GM18505 (cell line): ENCODE measurements at regions not wholly inside any gene's neighbourhood (a gene's known extent, or its start where the extent isn't known, plus 50 kb on each side); places are given as distances from the start of the nearest gene placed in this dataset.

Experiments used
- ATAC-seq: cut with Tn5 transposase; IDR thresholded peaks from one replicate; pipeline ENCODE4 v1.9.1; 2021; ENCODE audit not compliant: unreplicated experiment
- POLR2A ChIP-seq: IDR thresholded peaks from 4 replicates; pipeline ENCODE4 v1.6.1; 2011; ENCODE audit warnings: borderline replicate concordance; ENCODE audit not compliant: insufficient read depth, insufficient read length; ENCODE audit errors: extremely low read depth

DNA sequence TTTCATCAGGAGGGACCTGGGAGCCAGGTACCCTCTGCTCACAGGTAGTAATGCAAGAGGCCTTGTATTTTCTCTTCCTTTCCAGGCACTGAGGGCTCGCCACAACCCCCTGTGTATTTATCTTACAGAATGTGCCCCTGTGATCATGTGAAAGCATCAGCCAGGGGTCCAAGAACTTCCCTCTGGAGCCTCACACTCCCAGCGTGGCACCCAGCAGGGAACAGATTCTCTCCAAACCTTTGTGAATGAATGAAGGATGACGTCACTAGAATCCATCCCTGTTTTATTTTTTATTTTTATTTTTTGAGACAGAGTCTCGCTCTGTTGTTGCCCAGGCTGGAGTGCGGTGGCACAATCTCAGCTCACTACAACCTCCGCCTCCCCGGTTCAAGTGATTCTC, 107.3 kb upstream of the IER5L start:
- ATAC-seq: no peak
- no peak for TF ChIP-seq POLR2A

DNA sequence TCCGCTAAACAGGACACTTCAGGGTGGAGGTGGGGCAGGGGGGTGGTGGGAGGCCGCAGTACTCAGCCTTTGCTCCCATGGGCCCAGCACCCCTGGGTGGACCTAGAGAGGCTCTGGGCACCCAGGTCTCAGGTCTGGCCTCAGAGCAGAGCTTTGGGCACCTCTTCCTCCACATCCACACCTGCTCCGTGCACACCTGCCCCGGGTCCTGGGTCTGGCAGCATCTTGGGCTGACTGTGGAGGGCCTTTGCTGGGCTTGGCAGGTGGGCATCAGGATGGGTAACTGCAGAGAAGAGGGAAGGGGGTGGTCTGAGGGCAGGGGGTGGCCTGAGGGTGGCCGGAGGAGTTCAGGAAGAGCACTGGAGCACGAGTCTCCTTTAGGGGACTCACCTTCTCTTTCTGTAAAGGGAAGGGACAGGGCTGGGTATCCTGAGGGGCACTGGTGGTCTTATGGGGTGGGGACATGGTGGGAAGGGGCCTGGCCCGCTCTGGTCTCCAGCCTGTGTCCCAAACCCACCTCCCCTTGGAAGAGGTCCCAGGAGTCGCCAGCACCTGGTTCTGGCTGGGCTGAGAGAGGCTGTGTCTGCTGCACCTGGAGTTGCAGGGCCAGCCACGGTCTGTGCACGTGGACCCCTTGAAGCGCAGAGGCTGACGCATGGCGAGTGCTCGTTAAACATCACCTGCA, 106.7 kb upstream of the IER5L start:
- no peak for TF ChIP-seq POLR2A
- no peak for ATAC-seq

DNA sequence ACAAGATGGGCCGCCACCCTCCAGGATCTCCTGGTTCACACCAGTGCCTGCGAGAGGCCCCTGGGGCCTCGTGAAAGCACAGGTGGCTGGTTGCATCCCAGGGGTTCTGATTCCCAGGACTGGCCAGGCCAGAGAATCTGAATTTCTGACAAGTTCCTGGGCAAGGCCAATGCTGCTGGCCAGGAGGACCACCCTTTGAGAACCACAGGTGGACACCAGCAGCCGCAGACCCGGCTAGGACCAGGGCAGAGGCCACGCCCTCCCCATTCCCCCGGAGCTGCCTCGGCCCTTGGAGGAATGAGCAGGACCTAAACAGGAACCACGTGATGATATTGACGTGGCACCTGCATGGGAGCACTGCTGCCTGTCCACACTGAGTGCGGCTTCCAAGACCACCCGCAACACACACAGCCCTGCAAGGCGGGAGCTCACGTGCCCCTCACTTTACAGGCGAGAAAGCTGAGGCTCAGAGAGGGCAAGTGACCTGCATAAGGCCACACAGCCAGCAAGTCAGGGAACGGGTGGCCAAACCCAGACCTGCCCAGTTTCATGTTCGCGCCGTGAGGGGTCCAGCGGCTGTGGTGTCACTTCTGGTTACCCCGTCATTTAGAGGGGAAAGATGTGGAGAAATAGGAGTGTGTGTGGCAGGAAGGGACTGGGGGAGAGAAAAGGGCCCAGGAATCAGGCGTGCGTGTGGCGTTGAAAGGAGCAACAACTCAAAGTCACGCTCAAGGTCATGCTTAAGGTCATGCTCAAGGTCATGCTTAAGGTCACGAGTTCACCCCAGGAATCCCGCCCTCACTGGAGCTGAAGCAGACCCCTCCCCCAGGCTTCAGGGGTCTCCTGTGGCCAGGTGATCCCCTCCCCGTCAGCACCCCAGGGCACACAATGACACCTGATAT, 105.9 kb upstream of the IER5L start:
- no peak for TF ChIP-seq POLR2A
- ATAC-seq: no peak

DNA sequence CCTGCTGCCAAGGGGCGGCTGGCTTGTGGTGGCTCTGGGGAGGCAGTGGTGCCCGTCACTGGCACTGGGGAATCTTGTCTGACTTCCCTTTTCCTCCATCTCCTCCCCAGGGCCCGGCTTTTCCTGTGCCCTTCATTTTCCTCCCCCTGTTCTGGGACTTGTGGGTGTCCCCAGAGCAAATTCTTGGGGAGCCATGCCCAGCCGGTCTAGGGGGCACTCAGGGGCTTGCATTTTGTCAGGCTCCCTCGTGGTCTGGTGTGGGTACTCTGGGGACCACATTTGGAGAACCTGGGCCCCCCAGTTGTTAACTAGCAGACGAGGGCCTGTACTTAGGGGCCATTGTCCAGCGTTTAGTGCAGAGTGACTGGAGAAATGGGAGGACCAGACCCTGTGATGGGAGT, 105.2 kb upstream of the IER5L start:
- ATAC-seq: no peak
- TF ChIP-seq POLR2A: no peak

DNA sequence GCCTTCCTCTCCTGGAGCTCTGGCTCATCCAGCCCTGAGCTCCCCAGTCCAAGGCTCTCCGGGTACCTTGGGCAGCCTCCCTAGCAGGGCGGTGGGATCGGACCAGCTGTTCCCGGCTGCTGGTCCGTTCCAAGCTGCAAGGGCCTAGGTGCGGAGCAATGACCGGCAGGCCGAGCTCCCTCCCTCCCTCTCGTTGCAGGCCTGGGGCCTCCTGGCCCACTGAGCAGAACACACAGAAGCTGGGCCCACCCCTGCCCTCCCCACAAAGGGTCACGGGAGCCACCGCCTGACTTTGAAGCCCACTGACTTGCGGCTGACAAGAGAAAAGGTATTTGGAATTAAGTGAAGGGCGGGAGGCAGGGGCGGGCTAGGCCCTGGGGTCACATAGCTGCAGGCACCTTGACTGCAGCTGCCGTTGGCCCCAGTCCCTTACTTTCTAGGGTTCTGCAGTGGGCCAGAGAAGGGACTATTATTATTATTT, 104.7 kb upstream of the IER5L start:
- no peak for TF ChIP-seq POLR2A

DNA sequence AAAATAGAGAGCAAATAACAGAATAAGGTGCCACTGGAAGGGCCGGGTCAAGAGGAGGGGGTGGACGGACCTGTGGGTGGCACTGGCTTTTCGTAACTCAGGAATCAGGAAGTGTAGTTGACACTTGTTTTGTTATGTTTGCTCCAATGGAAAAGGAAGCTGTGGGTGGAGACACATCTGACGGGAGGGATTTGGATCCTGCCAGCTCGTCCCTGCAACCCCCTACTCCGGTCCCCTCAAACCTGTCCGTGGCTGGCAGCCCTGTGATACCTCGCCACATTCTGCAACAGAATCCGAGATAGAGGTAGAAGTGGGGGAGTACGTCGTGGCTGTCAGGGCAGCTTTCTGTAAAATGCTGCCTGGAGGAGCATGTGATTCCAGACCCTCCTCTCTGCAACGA, 104.2 kb upstream of the IER5L start:
- ATAC-seq: no peak
- TF ChIP-seq POLR2A: no peak

More for the DNA sequence above, 104.7 kb upstream of the IER5L start:
- ATAC-seq: no peak

DNA sequence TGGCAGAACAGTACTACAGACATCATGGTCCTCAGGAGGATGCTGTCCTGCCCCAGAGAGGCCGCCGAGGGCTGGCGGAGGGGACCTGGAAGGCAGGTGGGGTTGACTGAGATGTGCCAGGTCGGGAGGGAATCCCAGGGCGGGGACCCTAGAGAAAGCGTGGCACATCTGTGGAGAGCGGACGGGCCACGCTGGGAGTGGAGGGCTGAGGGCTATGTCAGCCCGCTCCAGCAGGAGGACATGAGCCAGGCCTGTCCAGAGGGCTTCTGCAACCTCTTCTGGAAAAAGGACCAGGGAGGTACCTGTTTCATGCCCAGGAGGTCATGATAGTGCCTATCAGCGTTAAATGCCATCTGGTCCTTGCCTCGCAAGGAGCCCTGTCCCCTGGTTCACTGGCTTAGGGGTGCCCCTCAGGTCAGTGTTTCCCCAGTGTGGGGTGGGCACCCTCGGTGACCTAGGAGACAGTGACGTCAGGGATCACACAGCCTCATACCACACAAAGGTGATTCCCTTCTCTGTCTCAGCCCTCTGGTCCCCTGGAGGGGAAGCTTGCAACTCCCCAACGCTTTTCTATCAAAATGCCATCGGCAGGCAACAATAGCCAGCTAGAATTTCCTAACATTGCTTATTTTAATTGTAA, 103.6 kb upstream of the IER5L start:
- no peak for TF ChIP-seq POLR2A
- ATAC-seq: no peak

DNA sequence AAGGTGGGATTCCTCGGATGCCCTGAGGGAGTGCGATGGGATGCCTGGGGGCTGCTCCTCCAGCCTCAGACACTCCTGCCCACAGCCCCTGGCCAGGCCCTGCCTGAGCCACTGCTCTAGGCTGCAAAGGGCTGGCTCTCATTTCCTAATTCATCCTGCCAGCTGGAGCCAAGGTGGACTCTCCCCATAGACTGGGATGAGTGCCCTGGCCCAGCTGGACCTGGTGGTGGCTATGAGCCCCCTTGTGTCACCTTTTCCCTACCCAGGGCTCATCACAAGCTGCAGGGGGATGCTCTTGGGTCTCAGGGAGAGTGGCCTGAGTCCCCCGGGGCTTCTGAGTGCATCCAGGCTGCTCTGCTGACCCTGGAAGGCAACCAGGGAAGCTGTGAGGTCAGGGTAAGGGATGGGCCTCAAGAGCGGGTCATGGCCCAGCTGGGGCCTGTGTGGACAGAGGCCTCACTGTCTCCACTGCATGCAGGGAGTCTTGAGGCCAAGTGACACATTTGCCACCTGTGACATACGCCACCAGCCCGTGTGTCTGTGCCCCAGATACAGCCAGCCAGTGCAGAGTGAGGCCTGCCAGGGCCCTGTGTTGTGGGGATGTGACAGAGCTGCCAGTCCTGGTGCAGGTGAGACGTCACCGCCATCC, 102.7 kb upstream of the IER5L start:
- no peak for TF ChIP-seq POLR2A
- no peak for ATAC-seq

DNA sequence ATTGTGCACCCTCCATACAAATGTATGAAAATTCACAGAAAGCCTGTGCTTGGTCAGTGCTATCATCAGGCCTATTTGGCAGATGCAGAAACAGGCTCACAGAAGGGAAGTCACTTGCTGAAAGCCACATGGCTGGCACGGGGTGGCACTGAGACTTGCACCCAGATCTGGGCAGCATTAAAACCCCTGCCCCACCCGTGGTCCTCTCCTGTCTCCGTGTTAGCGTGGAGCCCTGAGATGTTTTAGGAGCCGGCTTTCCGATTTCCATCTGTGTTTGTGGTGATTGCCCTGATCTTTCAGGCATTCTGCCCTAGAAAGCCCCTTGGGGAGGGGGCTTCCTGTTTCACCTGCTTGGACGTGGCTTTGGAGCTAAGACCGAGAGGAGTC, 102.2 kb upstream of the IER5L start:
- no peak for TF ChIP-seq POLR2A
- ATAC-seq: no peak

DNA sequence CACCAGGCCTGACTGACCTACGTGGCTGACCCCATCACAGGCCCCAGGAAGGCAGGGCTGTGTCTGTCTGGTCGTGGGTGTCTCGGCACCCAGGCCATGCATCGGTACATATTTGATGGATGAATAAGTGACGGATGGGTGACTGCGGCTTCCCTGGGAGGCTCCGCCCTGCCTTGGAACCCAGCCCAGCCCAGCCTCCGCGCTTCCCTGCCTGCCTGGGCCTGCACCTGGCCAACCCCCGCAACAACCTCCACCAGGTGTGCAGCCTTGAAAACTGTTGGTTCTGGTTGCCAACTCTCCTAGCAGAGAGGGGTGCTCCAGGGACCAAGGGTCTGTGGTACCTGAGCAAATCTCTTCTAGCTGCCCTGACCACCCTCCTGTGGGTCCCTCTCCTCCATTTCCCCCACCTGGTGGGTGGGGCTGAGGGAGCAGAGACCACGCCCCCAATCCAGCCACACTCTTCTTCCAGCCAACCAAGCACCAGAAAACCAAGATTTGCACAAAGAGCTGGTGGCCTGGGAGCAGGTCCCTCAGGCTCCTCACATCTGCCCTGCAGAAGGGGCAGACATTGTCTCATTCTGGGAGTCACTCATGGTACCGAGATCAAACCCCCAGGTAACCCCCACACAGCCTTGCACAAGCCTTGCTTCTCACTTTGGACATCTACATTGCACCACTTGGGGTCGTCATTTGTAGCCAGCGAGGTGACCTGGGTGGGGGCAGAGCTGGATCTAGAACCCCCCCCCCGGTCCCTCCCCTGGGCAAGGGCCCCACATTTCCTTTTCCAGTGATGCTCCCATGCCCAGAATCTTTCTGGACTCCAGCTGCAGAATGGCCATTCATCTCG, 100.6 kb upstream of the IER5L start:
- no peak for ATAC-seq
- TF ChIP-seq POLR2A: no peak

DNA sequence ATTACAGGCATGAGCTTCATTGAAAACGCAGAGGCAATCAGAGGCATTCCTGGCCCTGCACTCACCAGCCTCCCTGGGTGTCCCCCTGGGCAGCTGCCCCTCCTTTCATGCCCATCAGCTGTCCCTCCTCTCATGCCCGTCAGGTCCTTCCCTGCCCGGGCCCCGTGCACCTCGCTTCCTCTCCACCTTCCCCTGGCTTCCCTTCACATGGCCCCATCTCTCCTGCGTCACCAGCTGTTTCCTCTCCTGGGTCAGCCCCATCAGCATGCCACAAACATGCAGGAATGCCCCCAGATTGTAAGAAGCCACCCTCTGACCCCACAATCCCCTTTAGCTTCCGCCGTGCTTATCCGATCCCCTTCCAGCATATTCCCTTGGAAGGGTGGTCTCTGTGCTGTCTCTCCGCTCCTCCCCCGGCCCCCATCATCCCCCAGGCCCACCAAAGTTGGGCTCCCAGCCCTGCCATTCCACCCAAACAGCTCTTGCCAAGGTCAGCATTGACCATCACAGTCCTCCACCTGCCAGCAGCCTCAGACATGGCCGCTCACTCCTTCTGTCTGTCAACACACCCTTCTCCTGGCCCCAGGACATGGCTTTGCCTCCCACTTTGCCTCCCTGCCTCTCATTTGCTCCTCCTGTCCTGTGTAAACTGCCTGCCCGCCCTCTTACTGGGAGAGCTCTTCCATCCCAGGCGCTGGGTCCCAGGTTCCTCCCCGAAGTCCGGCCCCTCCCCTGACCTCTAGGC, 98.6 kb upstream of the IER5L start:
- no peak for ATAC-seq
- TF ChIP-seq POLR2A: no peak

DNA sequence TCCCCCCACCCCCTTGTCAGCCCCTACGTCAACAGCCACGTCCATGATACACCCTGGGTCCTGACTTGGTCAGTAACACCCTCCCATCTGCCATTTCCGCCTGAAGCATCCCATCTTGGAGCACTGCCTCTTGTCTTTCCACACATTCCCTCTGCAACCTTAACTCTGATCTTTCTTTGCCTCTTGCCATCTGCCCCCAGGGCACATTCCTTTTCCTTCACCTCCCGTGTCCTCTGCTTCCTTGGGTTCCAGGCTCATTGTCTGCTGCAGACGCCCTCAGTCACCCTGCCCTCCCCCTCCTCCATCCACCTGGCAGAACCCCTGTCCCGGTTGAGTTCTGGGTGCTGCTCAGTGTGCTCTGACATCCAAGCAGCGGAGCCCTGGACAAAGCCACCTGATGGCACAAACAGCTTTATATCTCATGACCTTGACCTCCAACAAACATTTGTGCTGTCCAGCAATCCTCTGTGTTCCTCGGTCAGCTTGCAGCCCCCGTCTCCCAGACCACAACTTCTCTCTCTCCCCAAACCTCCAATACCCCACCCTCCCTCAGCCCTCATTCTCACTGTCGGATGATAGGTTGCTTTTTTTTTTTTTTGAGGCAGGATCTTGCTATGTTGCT, 97.7 kb upstream of the IER5L start:
- ATAC-seq: no peak
- TF ChIP-seq POLR2A: no peak
